Esophagus muscularis mucosa (tissue), 4 donors: ENCODE measurements at regions not wholly inside any gene's neighbourhood (a gene's known extent, or its start where the extent isn't known, plus 50 kb on each side); places are given as distances from the start of the nearest gene placed in this dataset.
"Not testable (repeated sequence)": the region's sequence is repeated elsewhere in the genome, so short reads cannot be mapped to it uniquely, and the experiment has no call there.

ENCODE experiments used
- DNase-seq: peaks from one replicate; pipeline ENCODE4 v3.0.0-alpha.2; 2017; ENCODE audit errors: extremely low spot score
- H3K27ac ChIP-seq, 4 donors: fragments of 200-600 bp; sonication (generic); replicated peaks in 1 of 4; 1 replicate in 3 of 4; 2 replicates in 1 of 4; pipeline ENCODE4 v1.5.1; 2016 to 2019; ENCODE audit warnings: mild to moderate bottlenecking in 1 of 4
- H3K27me3 ChIP-seq, 4 donors: fragments of 200-600 bp; sonication (generic); one replicate each; pipeline versions ENCODE4 v1.5.1 to v1.6.0; 2016 to 2019
- H3K36me3 ChIP-seq, 4 donors: fragments of 200-600 bp; sonication (generic); one replicate each; pipeline ENCODE4 v1.5.1; 2016 to 2019
- H3K4me1 ChIP-seq, 4 donors: fragments of 200-600 bp; sonication (generic); one replicate each; pipeline ENCODE4 v1.5.1; 2016 to 2019
- H3K4me3 ChIP-seq, 4 donors: fragments of 200-600 bp; sonication (generic); 1 replicate in 2 of 4; 2 replicates in 2 of 4; pipeline ENCODE4 v1.5.1; 2016 to 2019; ENCODE audit warnings: mild to moderate bottlenecking in 4 of 4, moderate library complexity in 1 of 4
- H3K9me3 ChIP-seq, 4 donors: fragments of 200-600 bp; sonication (generic); 1 replicate in 3 of 4; 2 replicates in 1 of 4; pipeline ENCODE4 v1.5.1; 2016 to 2019
- CTCF ChIP-seq, 3 experiments: fragments of 200-600 bp in 2 of 3; fragments of 450-650 bp in 1 of 3; sonication (generic) in 2 of 3; IDR thresholded peaks; one replicate each; pipeline ENCODE4 v1.5.1; 2017 to 2019; ENCODE audit warnings: antibody characterized with exemption in 3 of 3, mild to moderate bottlenecking in 2 of 3, moderate library complexity in 1 of 3
- EP300 ChIP-seq: sonication (generic); formaldehyde crosslinking; IDR thresholded peaks from one replicate; pipeline ENCODE4 v1.6.1; 2017; ENCODE audit warnings: antibody characterized with exemption
- POLR2A ChIP-seq: fragments of 450-650 bp; IDR thresholded peaks from one replicate; pipeline ENCODE4 v1.6.1; 2017; ENCODE audit warnings: antibody characterized with exemption, moderate library complexity, mild to moderate bottlenecking, low read depth
- POLR2AphosphoS5 ChIP-seq, 2 donors: sonication (generic); formaldehyde crosslinking; IDR thresholded peaks; one replicate each; pipeline ENCODE4 v1.6.1; 2017; ENCODE audit warnings: antibody characterized with exemption in 2 of 2
- WGBS: methylation state at CpG from one replicate; pipeline ENCODE4 v1.1.5; 2018; 5-methylcytosine and 5-hydroxymethylcytosine counted together
- intact Hi-C: fragments of 100-400 bp; cut with DNase I; formaldehyde crosslinking; loops from one replicate; pipeline ENCODE4 v1.15.1; 2023

- Histone ChIP-seq H3K9me3 (no peaks in the 10 kb centered on the region), H3K27ac (no peak overlapping the region), H3K4me1 (no peaks in the 10 kb centered on the region), H3K36me3 (no peaks in the 10 kb centered on the region), H3K4me3 (no peak overlapping the region), H3K27me3 (peaks cover 0 to 6% (median 0%) of the 10 kb centered on the region in 4 donors)
- no peak for TF ChIP-seq CTCF (IDR thresholded peaks at IDR 0.05)
- TF ChIP-seq POLR2AphosphoS5 (IDR thresholded peaks at IDR 0.05), result no peak
- no peak for TF ChIP-seq POLR2A
- no peak for TF ChIP-seq EP300
- intact Hi-C loops, result no loop called here
- WGBS, result 91% methylated on average over 1 of the region's 1 CpG
- no peak for DNase-seq
These were observed 922.3 kb upstream of the LRFN5 start for GRCh38 chr14:40684328-40684727.

- DNase-seq, result no peak
- no peaks in the 10 kb centered on the region for H3K4me1 ChIP-seq
- WGBS, result 72% methylated on average over 3 of the region's 3 CpGs
These were observed 924.4 kb upstream of the LRFN5 start for GRCh38 chr14:40682131-40682913.

GRCh38 chr14:40679256-40679655 lies 927.4 kb upstream of the LRFN5 start:
- no peaks in the 10 kb centered on the region for H3K9me3 ChIP-seq
- no peaks in the 10 kb centered on the region for H3K4me1 ChIP-seq
- DNase-seq, result no peak
- no peak for TF ChIP-seq POLR2A
- no peak for TF ChIP-seq POLR2AphosphoS5 (IDR thresholded peaks at IDR 0.05)
- no peak for TF ChIP-seq CTCF (IDR thresholded peaks at IDR 0.05)
- no peak for TF ChIP-seq EP300
- no peak overlapping the region for H3K27ac ChIP-seq
- H3K4me3 ChIP-seq, result no peak overlapping the region
- intact Hi-C loops, result no loop called here
- WGBS, result 85% methylated on average over 1 of the region's 1 CpG
- H3K36me3 ChIP-seq, result no peaks in the 10 kb centered on the region
- H3K27me3 ChIP-seq, result peaks cover 0 to 6% (median 0%) of the 10 kb centered on the region in 4 donors

More at GRCh38 chr14:40682131-40682913, 924.4 kb upstream of the LRFN5 start:
- intact Hi-C loops, result no loop called here
- no peaks in the 10 kb centered on the region for H3K9me3 ChIP-seq
- H3K4me3 ChIP-seq, result no peak overlapping the region
- H3K27ac ChIP-seq, result no peak overlapping the region
- no peaks in the 10 kb centered on the region for H3K36me3 ChIP-seq
- TF ChIP-seq CTCF (IDR thresholded peaks at IDR 0.05) (no peak), POLR2AphosphoS5 (IDR thresholded peaks at IDR 0.05) (no peak), EP300 (no peak), POLR2A (no peak)
- H3K27me3 ChIP-seq, result peaks cover 0 to 6% (median 0%) of the 10 kb centered on the region in 4 donors

GRCh38 chr14:40677206-40677605 lies 929.5 kb upstream of the LRFN5 start:
- H3K36me3 ChIP-seq, H3K4me3 ChIP-seq, intact Hi-C loops, H3K27me3 ChIP-seq, H3K9me3 ChIP-seq, DNase-seq, H3K27ac ChIP-seq, H3K4me1 ChIP-seq: not testable (repeated sequence)

GRCh38 chr14:40674502-40674901 lies 932.2 kb upstream of the LRFN5 start:
- intact Hi-C loops, result no loop called here
- no peaks in the 10 kb centered on the region for H3K4me1 ChIP-seq
- H3K4me3 ChIP-seq, result no peak overlapping the region
- no peak overlapping the region for H3K27ac ChIP-seq
- WGBS, result 70% methylated on average over 1 of the region's 1 CpG
- TF ChIP-seq POLR2AphosphoS5 (IDR thresholded peaks at IDR 0.05), result no peak
- TF ChIP-seq CTCF (IDR thresholded peaks at IDR 0.05), result no peak
- no peak for TF ChIP-seq POLR2A
- TF ChIP-seq EP300, result no peak
- DNase-seq, result no peak
- no peaks in the 10 kb centered on the region for H3K27me3 ChIP-seq
- H3K9me3 ChIP-seq, result no peaks in the 10 kb centered on the region
- H3K36me3 ChIP-seq, result no peaks in the 10 kb centered on the region
